ENCODE measurements at regions not wholly inside any gene's neighbourhood (a gene's known extent, or its start where the extent isn't known, plus 50 kb on each side); places are given as distances from the start of the nearest gene placed in this dataset.

- no peak for TF ChIP-seq CTCF (IDR thresholded peaks at IDR 0.05)
- Mint-ChIP-seq H3K27ac (no peak overlapping the region), H3K4me1 (no peaks in the 10 kb centered on the region), H3K36me3 (no peaks in the 10 kb centered on the region), H3K27me3 (ENCODE audit: low read depth in 3 of 3) (no peaks in the 10 kb centered on the region), H3K9me3 (peaks cover 0 to 9% (median 5%) of the 10 kb centered on the region in 7 donors), H3K4me3 (no peak overlapping the region)
- Histone ChIP-seq H3K79me2 (ENCODE audit: insufficient read depth, low read length) (no peaks in the 10 kb centered on the region), H2AFZ (ENCODE audit: insufficient read depth, low read depth, low read length, poor library complexity, severe bottlenecking) (no peak overlapping the region), H3K4me3 (replicated peaks in 1 of 3; ENCODE audit: low read depth in 2 of 3, low read length in 3 of 3) (no peak overlapping the region), H4K20me1 (ENCODE audit: insufficient read depth, low read length) (no peaks in the 10 kb centered on the region), H3K9me3 (replicated peaks in 1 of 2; ENCODE audit: control insufficient read depth in 1 of 2, insufficient read depth in 1 of 2, low read length in 2 of 2) (peaks cover 0 to 6% of the 10 kb centered on the region in 2 donors), H3K4me2 (replicated peaks; ENCODE audit: extremely low read depth, low read length, poor library complexity, severe bottlenecking) (no peak overlapping the region), H3K36me3 (replicated peaks in 1 of 2; ENCODE audit: control insufficient read depth in 1 of 2, insufficient read depth in 2 of 2, low read length in 2 of 2) (no peaks in the 10 kb centered on the region), H3K9ac (ENCODE audit: insufficient read depth, low read length, poor library complexity, severe bottlenecking) (no peak overlapping the region), H3K4me1 (ENCODE audit: control insufficient read depth in 1 of 2, insufficient read depth in 2 of 2, low read length in 2 of 2) (no peaks in the 10 kb centered on the region), H3K27me3 (ENCODE audit: control insufficient read depth in 2 of 2, insufficient read depth in 2 of 2, low read length in 2 of 2) (no peaks in the 10 kb centered on the region), H3K27ac (ENCODE audit: low read depth in 1 of 2, low read length in 2 of 2) (no peak overlapping the region)
- WGBS (ENCODE audit: insufficient coverage): no CpG with 5 or more reads among the region's 1 CpG
- intact Hi-C loops (cut with micrococcal nuclease): no loop called here
- DNase-seq: no peak
Measured at GRCh38 chr3:21041621-21042020, 709.4 kb downstream of the ZNF385D start.

- intact Hi-C loops (cut with micrococcal nuclease): no loop called here
- Histone ChIP-seq H4K20me1 (ENCODE audit: insufficient read depth, low read length) (no peaks in the 10 kb centered on the region), H3K79me2 (ENCODE audit: insufficient read depth, low read length) (no peaks in the 10 kb centered on the region), H3K9ac (ENCODE audit: insufficient read depth, low read length, poor library complexity, severe bottlenecking) (no peak overlapping the region), H3K27me3 (ENCODE audit: control insufficient read depth in 2 of 2, insufficient read depth in 2 of 2, low read length in 2 of 2) (no peaks in the 10 kb centered on the region), H3K27ac (ENCODE audit: low read depth in 1 of 2, low read length in 2 of 2) (no peak overlapping the region), H3K36me3 (replicated peaks in 1 of 2; ENCODE audit: control insufficient read depth in 1 of 2, insufficient read depth in 2 of 2, low read length in 2 of 2) (no peaks in the 10 kb centered on the region), H3K4me3 (replicated peaks in 1 of 3; ENCODE audit: low read depth in 2 of 3, low read length in 3 of 3) (no peak overlapping the region), H3K4me2 (replicated peaks; ENCODE audit: extremely low read depth, low read length, poor library complexity, severe bottlenecking) (no peak overlapping the region), H2AFZ (ENCODE audit: insufficient read depth, low read depth, low read length, poor library complexity, severe bottlenecking) (no peak overlapping the region), H3K4me1 (ENCODE audit: control insufficient read depth in 1 of 2, insufficient read depth in 2 of 2, low read length in 2 of 2) (no peaks in the 10 kb centered on the region), H3K9me3 (replicated peaks in 1 of 2; ENCODE audit: control insufficient read depth in 1 of 2, insufficient read depth in 1 of 2, low read length in 2 of 2) (peaks cover 4 to 12% of the 10 kb centered on the region in 2 donors)
- no peak for DNase-seq
- no peak overlapping the region for H3K27ac Mint-ChIP-seq
- peaks cover 2 to 10% (median 7%) of the 10 kb centered on the region in 7 donors for H3K9me3 Mint-ChIP-seq
- TF ChIP-seq CTCF (IDR thresholded peaks at IDR 0.05): no peak
- H3K4me3 Mint-ChIP-seq: no peak overlapping the region
- no peaks in the 10 kb centered on the region for H3K27me3 Mint-ChIP-seq (ENCODE audit: low read depth in 3 of 3)
- no CpG with 5 or more reads among the region's 1 CpG for WGBS (ENCODE audit: insufficient coverage)
- no peaks in the 10 kb centered on the region for H3K36me3 Mint-ChIP-seq
- H3K4me1 Mint-ChIP-seq: no peaks in the 10 kb centered on the region
Measured at GRCh38 chr3:21036888-21037287, 714.1 kb downstream of the ZNF385D start.

All from CD14-positive monocyte (primary cell).